SK-N-SH treated with all-trans-retinoic acid at 6 μM for 48 hours (cell line): ENCODE measurements at regions not wholly inside any gene's neighbourhood (a gene's known extent, or its start where the extent isn't known, plus 50 kb on each side); places are given as distances from the start of the nearest gene placed in this dataset.

Experiments used
- ATAC-seq: fragments of 200-7000 bp; cut with Tn5 transposase; 3 replicates; pipeline ENCODE4 v1.9.1; 2020; ENCODE audit warnings: mild to moderate bottlenecking, moderate library complexity
- BACH2 ChIP-seq: fragments of 250-450 bp; sonication (Bioruptor Pico); IDR thresholded peaks from 2 replicates; pipeline ENCODE4 v1.9.0; 2021; ENCODE audit warnings: mild to moderate bottlenecking, borderline replicate concordance
- CSDC2 ChIP-seq: fragments of 250-450 bp; sonication (Bioruptor Pico); IDR thresholded peaks from 2 replicates; pipeline ENCODE4 v1.5.0; 2020; ENCODE audit warnings: mild to moderate bottlenecking, moderate library complexity
- ESRRG ChIP-seq: fragments of 250-450 bp; sonication (Bioruptor Pico); IDR thresholded peaks from 2 replicates; pipeline ENCODE4 v1.6.1; 2021; ENCODE audit warnings: mild to moderate bottlenecking
- GLIS3 ChIP-seq: fragments of 250-450 bp; sonication (Bioruptor Pico); IDR thresholded peaks from 2 replicates; pipeline ENCODE4 v1.5.0; 2020; ENCODE audit warnings: mild to moderate bottlenecking, moderate library complexity
- ISL1 ChIP-seq: fragments of 250-450 bp; sonication (Bioruptor Pico); IDR thresholded peaks from 2 replicates; pipeline ENCODE4 v2.1.2; 2022; ENCODE audit warnings: mild to moderate bottlenecking, moderate library complexity
- RARB ChIP-seq: fragments of 250-450 bp; sonication (Bioruptor Pico); IDR thresholded peaks from 2 replicates; pipeline ENCODE4 v1.8.0; 2021; ENCODE audit warnings: mild to moderate bottlenecking, moderate library complexity
- SNAI2 ChIP-seq: fragments of 250-450 bp; sonication (Bioruptor Pico); IDR thresholded peaks from 2 replicates; pipeline ENCODE4 v1.5.0; 2020; ENCODE audit warnings: mild to moderate bottlenecking, moderate library complexity
- TCF4 ChIP-seq: fragments of 250-450 bp; sonication (Bioruptor Pico); IDR thresholded peaks from 2 replicates; pipeline ENCODE4 v1.8.0; 2021; ENCODE audit warnings: mild to moderate bottlenecking, moderate library complexity, borderline replicate concordance
- TOX ChIP-seq: fragments of 250-450 bp; sonication (Bioruptor Pico); IDR thresholded peaks from 2 replicates; pipeline ENCODE4 v1.8.0; 2021; ENCODE audit warnings: mild to moderate bottlenecking, moderate library complexity, borderline replicate concordance
- ZFP3 ChIP-seq: fragments of 250-450 bp; sonication (Bioruptor Pico); IDR thresholded peaks from 2 replicates; pipeline ENCODE4 v1.5.0; 2020; ENCODE audit warnings: mild to moderate bottlenecking, moderate library complexity
- ZFP30 ChIP-seq: fragments of 450-650 bp; formaldehyde crosslinking; IDR thresholded peaks from 2 replicates; pipeline ENCODE4 v1.5.0; 2022; ENCODE audit warnings: mild to moderate bottlenecking, moderate library complexity
- ZNF565 ChIP-seq: fragments of 450-650 bp; formaldehyde crosslinking; conservative IDR thresholded peaks from 2 replicates; pipeline ENCODE4 v1.5.0; 2020; ENCODE audit warnings: low read depth, mild to moderate bottlenecking, moderate library complexity
- ZNF70 ChIP-seq: fragments of 450-650 bp; formaldehyde crosslinking; IDR thresholded peaks from 2 replicates; pipeline ENCODE4 v1.5.0; 2020; ENCODE audit warnings: mild to moderate bottlenecking, moderate library complexity
- ZNF8 ChIP-seq: fragments of 450-650 bp; formaldehyde crosslinking; IDR thresholded peaks from 2 replicates; pipeline ENCODE4 v1.5.0; 2020; ENCODE audit warnings: mild to moderate bottlenecking, moderate library complexity
- TF ChIP-seq, protein P1 (sequence below): fragments of 250-450 bp; sonication (Bioruptor Pico); IDR thresholded peaks from 2 replicates; pipeline ENCODE4 v1.5.1; 2020; ENCODE audit warnings: low read depth, mild to moderate bottlenecking, moderate library complexity
- TF ChIP-seq, protein P2 (sequence below): fragments of 250-450 bp; sonication (Bioruptor Pico); IDR thresholded peaks from 2 replicates; pipeline ENCODE4 v1.8.0; 2020; ENCODE audit warnings: mild to moderate bottlenecking, moderate library complexity, borderline replicate concordance
- TF ChIP-seq, protein P3 (sequence below): fragments of 250-450 bp; sonication (Bioruptor Pico); IDR thresholded peaks from 2 replicates; pipeline ENCODE4 v1.8.0; 2021; ENCODE audit warnings: low read depth, mild to moderate bottlenecking, moderate library complexity, borderline replicate concordance
- TF ChIP-seq, protein P4 (sequence below): fragments of 250-450 bp; sonication (Bioruptor Pico); IDR thresholded peaks from 2 replicates; pipeline ENCODE4 v1.5.0; 2020; ENCODE audit warnings: mild to moderate bottlenecking, moderate library complexity

DNA sequence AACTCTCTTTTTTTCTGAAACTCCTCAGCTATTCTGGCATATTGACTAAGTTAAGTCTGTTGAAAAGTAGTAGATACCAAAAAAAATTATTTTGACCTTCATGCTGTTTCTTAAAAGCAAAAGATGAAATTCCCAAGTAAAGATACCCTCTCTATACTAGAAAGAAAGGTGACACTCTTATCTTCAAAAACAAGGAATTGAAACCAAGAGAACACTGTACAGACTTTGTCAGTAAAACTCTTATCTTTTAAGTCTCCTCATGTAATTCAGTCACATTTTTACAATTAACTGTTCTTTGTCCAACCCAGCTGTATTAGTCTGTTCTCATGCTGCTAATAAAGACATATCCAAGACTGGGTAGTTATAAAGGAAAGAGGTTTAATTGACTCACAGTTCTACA, 496.2 kb downstream of the LTN1 start (continued):
- TF ChIP-seq, protein P1, sequence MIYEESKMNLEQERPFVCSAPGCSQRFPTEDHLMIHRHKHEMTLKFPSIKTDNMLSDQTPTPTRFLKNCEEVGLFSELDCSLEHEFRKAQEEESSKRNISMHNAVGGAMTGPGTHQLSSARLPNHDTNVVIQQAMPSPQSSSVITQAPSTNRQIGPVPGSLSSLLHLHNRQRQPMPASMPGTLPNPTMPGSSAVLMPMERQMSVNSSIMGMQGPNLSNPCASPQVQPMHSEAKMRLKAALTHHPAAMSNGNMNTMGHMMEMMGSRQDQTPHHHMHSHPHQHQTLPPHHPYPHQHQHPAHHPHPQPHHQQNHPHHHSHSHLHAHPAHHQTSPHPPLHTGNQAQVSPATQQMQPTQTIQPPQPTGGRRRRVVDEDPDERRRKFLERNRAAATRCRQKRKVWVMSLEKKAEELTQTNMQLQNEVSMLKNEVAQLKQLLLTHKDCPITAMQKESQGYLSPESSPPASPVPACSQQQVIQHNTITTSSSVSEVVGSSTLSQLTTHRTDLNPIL (CRISPR knock-in tag): no peak

DNA sequence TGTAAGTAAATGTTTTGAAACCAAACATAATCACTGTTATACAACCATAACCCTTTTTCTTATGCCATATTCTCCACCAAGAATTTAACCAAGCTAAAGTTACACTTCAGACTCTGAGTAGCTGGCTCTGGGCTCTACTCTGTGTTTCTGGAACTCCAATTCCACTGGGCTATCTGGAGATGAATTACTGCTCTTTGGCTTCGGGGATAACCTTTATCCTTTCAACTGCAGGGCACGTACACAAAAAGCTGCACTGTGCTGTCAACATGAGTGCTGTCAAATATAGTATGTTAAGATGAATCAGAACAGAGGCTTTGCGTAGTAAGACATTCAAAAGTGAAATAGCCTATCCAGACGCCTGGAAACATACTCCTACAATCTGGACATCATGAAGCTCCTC, 500.6 kb downstream of the LTN1 start:
- TF ChIP-seq ZFP30 (CRISPR knock-in tag): no peak
- TF ChIP-seq ZFP3: no peak
- TF ChIP-seq ZNF70 (CRISPR knock-in tag): no peak
- TF ChIP-seq GLIS3 (CRISPR knock-in tag): no peak
- no peak for TF ChIP-seq ISL1
- TF ChIP-seq, protein P2, sequence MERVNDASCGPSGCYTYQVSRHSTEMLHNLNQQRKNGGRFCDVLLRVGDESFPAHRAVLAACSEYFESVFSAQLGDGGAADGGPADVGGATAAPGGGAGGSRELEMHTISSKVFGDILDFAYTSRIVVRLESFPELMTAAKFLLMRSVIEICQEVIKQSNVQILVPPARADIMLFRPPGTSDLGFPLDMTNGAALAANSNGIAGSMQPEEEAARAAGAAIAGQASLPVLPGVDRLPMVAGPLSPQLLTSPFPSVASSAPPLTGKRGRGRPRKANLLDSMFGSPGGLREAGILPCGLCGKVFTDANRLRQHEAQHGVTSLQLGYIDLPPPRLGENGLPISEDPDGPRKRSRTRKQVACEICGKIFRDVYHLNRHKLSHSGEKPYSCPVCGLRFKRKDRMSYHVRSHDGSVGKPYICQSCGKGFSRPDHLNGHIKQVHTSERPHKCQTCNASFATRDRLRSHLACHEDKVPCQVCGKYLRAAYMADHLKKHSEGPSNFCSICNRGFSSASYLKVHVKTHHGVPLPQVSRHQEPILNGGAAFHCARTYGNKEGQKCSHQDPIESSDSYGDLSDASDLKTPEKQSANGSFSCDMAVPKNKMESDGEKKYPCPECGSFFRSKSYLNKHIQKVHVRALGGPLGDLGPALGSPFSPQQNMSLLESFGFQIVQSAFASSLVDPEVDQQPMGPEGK (CRISPR knock-in tag): no peak
- TF ChIP-seq TCF4 (CRISPR knock-in tag): no peak
- no peak for TF ChIP-seq ZNF8 (CRISPR knock-in tag)
- no peak for TF ChIP-seq CSDC2
- no peak for TF ChIP-seq BACH2 (CRISPR knock-in tag)
- no peak for TF ChIP-seq SNAI2 (CRISPR knock-in tag)
- TF ChIP-seq, protein P1 (CRISPR knock-in tag): no peak
- TF ChIP-seq, protein P3, sequence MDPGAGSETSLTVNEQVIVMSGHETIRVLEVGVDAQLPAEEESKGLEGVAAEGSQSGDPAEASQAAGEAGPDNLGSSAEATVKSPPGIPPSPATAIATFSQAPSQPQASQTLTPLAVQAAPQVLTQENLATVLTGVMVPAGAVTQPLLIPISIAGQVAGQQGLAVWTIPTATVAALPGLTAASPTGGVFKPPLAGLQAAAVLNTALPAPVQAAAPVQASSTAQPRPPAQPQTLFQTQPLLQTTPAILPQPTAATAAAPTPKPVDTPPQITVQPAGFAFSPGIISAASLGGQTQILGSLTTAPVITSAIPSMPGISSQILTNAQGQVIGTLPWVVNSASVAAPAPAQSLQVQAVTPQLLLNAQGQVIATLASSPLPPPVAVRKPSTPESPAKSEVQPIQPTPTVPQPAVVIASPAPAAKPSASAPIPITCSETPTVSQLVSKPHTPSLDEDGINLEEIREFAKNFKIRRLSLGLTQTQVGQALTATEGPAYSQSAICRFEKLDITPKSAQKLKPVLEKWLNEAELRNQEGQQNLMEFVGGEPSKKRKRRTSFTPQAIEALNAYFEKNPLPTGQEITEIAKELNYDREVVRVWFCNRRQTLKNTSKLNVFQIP (CRISPR knock-in tag): no peak
- no peak for TF ChIP-seq ZNF565
- TF ChIP-seq RARB (CRISPR knock-in tag): no peak
- no peak for TF ChIP-seq ESRRG (CRISPR knock-in tag)
- TF ChIP-seq, protein P4, sequence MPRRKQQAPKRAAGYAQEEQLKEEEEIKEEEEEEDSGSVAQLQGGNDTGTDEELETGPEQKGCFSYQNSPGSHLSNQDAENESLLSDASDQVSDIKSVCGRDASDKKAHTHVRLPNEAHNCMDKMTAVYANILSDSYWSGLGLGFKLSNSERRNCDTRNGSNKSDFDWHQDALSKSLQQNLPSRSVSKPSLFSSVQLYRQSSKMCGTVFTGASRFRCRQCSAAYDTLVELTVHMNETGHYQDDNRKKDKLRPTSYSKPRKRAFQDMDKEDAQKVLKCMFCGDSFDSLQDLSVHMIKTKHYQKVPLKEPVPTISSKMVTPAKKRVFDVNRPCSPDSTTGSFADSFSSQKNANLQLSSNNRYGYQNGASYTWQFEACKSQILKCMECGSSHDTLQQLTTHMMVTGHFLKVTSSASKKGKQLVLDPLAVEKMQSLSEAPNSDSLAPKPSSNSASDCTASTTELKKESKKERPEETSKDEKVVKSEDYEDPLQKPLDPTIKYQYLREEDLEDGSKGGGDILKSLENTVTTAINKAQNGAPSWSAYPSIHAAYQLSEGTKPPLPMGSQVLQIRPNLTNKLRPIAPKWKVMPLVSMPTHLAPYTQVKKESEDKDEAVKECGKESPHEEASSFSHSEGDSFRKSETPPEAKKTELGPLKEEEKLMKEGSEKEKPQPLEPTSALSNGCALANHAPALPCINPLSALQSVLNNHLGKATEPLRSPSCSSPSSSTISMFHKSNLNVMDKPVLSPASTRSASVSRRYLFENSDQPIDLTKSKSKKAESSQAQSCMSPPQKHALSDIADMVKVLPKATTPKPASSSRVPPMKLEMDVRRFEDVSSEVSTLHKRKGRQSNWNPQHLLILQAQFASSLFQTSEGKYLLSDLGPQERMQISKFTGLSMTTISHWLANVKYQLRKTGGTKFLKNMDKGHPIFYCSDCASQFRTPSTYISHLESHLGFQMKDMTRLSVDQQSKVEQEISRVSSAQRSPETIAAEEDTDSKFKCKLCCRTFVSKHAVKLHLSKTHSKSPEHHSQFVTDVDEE (CRISPR knock-in tag): no peak
- ATAC-seq: no peak

DNA sequence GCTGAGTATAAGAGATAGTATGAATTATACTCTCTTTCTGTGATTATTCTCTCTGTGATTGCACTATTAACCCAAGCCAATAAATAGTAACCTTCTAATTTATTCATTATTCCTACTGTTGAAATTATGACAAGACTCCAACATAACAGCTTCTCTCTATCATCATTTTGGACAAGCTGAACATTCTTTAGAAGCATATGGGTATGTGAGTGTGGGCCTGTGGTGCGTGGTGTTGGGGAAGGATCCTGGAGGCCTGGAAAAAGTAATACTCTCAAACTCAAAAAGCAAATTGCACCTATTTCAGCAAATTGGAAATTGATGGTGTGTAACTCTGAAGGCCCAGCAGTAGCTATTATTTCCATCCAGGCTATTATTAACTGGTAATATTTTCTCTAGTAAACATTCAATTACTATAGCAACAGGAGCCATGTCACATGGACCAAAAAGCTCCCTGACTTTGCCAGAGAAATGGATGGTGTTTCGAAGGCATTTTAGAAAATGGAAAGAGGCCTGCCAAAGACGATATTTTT, 502.8 kb downstream of the LTN1 start:
- no peak for ATAC-seq
- TF ChIP-seq, protein P1 (CRISPR knock-in tag): no peak
- TF ChIP-seq ZNF565 (no peak), ZFP30 (CRISPR knock-in tag) (no peak), TOX (CRISPR knock-in tag) (no peak), ISL1 (no peak), RARB (CRISPR knock-in tag) (no peak)
- TF ChIP-seq, protein P4 (CRISPR knock-in tag): no peak
- TF ChIP-seq, protein P3 (CRISPR knock-in tag): no peak
